NCI-H146 treated with DMSO at 0.1 percent for 48 hours (cell line): ENCODE measurements at regions not wholly inside any gene's neighbourhood (a gene's known extent, or its start where the extent isn't known, plus 50 kb on each side); places are given as distances from the start of the nearest gene placed in this dataset.

Source experiments
- DNase-seq: peaks from one replicate; lab custom pipeline; 2025; ENCODE audit not compliant: unreplicated experiment; lab: John Stamatoyannopoulos, UW

DNA sequence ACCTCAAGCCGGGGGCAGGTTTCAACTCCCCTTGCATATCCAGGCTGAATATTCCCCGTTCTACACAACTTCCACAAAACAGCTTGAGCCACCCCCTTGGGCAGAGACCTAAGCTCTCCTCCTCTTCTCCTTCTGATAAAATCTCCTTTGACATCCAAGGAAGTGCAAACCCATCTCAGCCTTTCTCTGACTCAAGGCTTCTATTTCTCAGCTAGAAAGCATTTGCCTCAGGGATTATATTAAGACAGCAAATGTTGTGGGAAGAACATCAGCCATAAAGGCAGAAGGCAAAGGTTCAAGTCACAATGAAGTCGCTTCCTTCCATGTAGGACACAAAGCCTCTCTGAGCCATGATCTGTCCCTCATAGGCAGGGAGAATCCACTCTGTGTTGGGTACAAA, 386.6 kb upstream of the ARID1B start:
- no peak for DNase-seq

DNA sequence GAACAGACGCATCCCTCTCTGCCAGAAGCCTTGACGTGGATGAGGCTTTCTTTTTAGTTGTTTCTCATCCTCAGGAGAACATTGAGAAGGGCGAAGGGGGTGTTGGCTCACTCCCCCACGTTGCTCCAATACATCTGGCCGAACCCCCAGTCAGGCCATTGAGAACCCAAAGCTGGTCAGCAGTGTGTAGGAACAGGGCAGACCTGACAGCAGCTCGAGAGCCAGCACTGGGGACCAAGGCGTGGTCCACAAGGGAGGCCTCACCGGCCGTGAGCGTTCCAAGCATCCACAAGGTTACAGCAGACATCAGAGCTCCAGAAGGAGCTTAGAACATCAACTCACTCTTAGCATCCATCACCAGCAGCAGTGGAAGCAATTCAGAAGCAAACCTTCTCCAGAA, 387.9 kb upstream of the ARID1B start:
- no peak for DNase-seq

DNA sequence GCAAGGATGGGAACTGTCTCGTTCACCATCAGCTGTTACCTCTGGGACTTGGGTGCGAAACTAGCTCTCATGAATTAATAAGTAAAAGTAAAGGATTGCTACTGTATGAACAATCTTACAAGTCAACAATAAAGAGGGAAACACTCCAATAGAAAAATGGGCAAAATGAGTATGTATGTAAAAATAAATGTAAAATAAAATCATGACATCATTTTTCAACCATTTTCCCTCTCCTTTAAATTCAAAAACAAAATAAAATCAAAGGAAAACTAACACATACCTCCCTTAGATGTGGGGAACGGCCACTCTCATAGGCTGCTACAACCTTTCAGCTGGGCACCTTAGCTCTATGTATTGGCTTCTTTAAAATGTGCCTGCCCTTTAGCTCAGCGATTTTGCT, 389.7 kb upstream of the ARID1B start:
- DNase-seq = no peak

DNA sequence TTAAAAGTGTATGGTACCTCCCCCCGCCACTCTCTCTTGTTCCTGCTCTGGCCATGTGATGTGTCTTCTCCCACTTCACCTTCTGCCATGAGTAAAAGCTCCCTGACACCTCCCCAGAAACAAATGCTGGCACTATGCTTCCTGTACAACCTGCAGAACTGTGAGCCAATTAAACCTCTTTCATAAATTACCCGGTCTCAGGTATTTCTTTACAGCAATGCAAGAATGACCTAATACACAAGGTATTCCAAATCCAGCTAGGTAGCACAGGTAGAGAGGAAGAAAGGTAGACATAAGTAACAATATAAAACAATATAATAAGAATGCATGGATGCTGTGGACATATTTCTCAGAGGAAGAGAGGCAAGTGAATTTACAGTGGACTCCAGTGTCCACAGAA, 394.1 kb upstream of the ARID1B start:
- no peak for DNase-seq

DNA sequence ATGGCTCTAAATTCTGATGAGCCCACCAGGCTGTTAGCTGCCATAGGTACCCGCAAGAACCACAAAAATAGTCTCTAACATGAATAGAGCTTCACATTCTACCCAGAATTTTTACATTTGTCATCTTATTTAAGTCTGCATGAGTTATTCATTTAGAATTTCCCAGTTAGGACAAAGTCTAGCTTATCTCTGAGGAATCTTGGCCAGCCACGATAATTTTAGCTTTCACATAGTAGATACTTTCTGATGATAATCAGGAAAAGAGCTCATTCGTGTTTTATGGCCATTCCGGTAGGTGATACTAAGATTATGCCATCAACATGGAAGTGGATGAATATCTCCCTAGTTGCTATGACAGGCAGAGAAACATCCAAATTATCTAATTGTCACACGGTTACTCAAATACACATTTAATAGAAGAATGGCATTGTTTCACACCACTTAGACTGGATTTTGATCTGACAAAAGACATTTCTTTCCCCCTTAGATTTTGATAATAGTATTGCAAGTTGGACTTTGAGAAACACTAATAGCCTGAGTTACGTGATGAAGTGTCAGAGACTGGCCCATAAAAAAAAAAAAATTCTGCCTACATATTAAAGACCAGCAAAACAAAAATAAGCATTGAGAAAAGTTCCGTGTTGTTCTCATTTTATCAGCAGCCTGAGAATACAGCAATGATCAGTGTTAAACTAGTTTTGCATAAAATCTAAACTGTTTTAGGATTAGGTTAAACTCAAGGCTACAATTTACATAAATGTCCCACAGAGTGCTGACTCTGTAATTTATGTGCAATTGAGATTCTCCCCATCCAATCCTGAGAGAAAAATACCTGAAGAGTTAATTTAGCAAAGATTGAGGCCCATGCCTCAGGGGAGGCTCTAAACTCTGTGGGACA, 397.5 kb upstream of the ARID1B start:
- DNase-seq = no peak

DNA sequence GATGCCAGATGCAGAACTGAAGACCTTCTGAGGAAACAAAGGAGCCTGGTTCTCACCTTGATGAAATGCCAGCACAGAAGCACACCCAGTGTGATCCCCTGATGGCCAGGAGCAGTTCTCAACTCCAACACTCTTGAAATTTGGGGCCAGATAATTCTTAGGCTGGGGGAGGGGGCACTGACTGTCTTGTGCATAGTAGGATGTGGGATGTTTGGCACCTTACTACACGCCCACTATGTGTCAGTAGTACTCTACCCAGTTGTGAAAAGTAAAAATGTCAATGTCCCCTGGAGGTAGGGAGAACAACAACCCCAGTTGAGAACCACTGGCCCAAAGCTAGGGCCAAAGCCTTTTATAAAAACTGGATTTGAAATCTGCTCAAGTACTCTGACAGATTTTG, 398.3 kb upstream of the ARID1B start:
- no peak for DNase-seq

DNA sequence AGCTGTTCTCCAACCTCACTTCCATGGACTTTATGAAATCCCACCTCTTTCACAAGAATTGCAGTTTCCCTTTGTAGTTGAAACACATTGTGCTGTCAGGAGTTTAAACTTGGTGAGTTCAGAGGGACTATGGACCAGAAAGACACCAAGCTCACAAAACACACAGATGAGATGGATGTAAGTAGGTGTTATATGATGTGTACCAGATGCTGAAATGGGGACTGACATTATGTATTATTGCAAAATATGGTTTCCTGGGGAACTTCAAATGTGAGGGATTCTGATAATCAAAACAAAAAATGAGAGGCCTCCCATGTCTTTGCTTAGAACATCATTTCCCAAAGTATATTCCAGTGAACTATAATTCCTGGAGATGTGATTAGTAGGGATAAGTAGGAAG, 401.1 kb upstream of the ARID1B start:
- no peak for DNase-seq

DNA sequence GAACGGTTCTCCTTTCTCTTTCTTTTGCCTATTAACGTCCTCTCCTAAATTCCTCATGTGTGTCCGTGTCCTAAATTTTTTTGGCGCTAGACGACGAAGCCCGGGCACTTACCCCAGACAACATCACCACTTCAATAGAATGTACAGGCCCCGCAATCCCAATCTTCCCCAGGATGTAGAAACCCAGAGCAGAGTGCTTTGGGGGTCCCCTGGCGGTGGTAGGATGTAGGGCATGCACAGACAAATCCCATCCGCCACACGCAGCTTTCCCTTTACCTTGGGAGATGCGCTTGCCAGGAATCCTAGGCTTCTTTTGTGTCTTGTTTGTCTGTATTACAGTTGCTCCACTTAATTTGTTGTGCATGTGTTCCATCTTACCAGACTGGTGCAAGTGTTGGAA, 417.3 kb upstream of the ARID1B start:
- no peak for DNase-seq

DNA sequence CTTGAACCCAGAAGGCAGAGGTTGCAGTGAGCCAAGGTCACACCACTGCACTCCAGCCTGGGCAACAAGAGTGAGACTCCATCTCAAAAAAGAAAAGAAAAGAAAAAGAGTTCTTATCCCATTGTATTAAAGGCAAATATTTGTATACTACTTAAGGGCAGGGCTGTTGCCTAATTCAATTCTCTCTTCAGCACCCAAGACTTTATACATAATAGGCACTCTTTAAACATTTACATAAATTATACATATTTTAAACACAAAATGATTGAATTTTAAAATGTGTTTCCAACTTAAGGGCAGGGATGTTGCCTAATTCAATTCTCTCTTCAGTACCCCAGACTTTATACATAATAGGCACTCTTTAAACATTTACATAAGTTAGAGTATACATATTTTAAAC, 424.3 kb upstream of the ARID1B start:
- DNase-seq = no peak

DNA sequence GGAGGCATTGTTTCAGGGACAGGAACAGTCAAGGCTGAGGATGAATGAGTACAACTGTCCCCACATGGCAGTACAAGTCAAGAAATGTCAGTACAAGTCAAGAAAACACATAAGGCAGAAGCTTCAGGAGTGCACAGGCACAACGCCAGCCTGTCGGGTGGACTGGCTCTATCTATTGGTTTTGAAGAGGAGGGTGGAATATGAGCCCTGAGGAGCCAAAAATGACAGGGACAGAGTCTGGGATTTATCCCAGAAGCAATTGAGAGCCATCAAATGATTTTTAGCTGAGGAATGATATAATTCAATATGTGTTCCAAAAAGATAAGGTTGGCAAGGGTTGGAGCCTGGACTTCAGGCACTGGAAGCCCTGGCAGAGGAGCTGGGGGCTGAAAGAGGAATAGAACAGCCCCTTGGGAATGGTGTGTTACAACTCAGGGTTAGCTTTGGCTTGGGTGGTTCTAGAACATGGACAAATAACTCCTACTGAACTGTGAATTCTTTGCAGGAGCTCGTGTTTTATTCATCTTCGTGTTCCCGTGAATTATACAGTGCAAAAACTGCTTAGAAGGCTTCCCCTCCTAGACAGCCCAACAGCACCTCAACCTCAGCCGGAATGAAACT, 425.7 kb upstream of the ARID1B start:
- no peak for DNase-seq

DNA sequence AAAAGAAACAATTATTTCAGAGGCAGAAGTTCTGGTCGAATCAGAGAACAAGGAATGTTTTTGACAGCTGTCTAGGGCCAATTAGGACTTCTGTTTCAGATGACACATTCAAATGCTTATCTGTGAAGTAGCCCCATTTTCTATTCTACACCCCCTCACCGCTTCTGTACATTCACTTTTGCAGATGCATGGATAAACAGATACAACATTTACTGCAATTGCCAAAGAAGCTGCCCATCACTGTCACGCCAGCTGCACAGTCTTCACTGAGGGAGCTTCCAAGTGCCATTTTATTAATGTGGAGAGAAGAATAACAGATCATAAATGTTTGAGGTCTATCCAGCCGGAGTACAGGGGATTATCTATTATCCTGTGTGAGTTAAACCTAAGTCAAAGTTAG, 426.8 kb upstream of the ARID1B start:
- DNase-seq = no peak

DNA sequence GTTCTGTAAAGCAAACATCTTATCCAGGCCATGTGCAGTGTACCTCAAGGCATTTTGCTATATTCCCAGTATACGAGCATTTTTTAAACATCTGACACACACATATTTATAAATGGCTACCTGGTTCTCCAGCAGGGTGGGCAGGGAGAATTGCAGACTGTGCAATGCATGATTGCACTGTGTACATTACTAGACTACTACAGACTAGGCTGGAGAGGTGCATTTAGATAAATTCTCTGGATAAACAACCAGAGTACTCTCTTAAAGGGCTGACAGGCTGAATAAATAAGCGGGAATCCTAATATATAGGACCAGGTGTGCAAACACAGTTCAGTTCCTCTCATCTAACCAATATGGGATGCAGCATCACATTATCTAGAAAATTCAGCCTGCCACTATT, 428.3 kb upstream of the ARID1B start:
- peak; percentile 99 for DNase-seq

DNA sequence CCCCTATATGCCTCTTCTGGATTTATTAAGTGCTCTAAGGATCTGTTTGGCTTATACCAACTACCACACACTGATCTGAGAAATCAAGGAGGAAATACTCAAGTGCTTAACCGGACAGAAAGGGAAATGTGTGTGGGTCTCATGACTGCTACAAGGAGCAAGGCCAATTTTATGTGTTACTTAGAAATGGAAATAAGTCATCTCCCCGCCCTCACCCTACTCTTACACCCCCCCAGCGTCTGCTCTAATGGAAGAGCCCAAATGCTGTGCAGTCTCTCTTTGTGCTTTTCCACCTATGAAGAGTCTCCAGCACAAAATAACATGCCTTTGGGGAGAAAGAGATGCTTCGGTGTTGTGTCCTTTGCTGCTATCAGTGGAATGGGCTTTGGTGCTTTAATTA, 428.8 kb upstream of the ARID1B start:
- peak; percentile 74 for DNase-seq

DNA sequence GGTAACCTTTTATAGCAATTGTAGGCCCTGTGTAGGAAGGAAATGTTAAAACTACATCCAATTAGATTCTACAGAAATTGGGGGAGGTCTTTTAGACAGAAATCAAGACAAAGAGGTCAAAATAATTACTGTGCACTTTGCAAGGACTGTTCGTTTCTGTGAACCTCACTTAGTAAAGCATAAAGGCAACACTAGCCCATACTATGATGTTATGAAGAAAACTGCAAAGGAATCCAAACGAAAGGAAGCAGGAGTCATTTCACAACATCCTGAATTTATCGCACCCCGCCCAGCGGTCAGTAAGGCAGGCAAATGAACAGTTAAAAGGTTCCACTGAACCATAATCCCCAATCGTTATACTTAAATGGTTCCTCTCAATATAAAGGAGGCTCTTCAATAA, 429.5 kb upstream of the ARID1B start:
- DNase-seq = no peak

DNA sequence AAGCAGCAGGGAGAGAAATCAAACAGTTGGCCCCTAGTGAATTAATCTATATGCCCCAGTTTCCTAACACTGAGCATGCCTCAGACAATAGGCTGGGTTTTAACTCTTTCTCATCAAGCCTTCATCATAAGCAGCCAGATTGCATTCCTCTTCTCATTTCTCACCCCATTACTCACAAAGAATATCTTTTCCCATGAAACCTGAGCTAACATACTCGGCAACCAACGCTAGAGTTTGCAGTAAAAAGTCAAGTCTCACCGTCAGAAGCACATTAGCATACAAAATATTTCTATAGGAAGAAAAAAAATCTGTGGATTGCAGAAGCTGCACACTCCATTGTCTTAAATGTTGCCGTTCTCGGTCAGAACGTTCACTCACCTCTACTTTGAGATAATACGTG, 429.9 kb upstream of the ARID1B start:
- no peak for DNase-seq

DNA sequence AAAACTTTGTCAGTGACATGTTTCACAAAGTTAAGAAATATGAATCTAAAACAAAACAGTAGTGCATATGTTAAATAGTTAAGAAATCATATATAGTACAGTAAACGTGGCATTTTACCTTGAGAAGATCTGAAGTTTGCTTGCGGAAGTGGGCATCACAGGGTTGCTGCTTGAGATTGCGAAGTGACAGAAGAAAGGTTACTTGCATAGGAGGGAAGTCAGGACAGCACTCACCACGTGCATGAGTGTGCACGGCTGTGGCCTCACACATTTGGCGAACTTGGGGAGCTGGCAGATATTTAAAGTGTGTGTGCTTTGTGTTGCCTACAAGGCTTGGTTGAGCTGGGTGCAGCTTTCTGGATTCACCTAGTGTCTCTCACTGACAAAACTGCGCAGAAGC, 431.5 kb upstream of the ARID1B start:
- no peak for DNase-seq

DNA sequence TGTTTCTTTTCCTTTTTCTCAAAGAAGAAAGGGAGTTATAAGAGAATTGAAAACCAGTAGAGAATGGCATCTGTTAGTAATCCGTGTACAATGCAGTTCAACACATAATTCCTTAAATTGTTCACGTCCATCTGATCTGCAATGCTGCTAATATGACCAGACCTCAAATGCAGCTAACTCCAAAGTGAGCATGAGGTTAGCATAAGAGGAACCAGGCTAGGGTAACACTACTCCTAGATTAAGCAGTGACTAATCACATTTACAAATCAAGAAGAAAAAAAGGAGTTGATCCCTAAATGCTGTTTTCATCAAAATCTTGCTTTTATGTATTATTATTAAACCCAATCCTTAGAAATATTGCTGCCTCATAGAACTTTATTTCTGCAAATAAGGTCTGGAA, 432.7 kb upstream of the ARID1B start:
- DNase-seq = no peak

DNA sequence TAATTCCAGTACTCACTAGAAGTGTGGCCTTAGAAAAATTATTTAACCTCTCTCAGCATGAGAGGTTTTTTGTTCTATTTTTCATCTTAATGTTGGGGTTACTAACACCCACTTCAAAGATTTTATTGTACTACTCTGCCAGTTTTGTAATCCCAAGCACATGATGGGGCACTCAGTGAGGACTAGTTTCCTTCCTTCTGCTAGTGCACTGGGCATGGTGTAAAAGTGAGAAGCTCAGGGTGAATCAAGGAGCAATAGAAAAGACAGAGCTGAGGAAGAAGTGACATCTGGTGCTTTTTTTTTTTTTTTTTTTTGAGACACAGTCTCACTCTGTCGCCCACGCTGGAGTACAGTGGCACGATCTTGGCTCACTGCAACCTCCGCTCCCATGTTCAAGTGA, 439.4 kb upstream of the ARID1B start:
- DNase-seq = no peak

DNA sequence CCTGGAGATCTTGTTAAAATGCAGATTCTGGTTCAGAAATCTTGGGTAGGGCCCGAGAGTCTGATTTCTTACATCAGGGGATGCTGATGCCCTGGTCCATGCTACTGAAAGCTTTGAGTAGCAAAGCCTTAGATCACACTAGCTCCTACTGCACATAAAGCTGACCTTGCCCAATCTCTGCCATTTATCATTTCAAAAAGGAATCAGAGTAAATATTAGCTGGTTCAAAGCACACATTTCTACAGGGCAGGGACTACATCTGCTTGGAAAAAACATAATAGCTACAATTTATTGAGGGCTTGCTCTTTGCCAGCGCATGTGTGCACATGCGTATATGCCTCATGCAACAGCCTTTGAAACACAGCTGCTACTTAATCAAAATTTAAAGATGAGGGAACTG, 440.4 kb upstream of the ARID1B start:
- peak; percentile 50 for DNase-seq

DNA sequence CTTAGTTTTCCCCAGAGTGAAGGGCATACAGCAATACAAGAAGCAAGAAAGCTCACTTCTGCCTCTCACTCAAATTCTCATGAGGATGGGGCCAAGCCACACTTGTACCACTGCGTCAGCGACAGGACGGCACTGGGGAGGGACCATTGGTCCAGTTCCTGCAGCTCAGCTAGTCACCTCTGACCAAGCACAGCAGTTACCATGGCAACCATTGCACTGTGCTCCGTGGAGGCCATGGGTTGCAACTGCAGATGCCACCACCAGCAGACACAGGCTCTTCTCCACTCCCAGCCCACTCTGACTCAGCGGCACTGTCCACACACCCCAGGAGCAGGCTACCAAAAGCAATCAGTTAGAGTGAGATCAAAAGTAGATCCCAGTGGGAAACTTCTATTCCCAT, 441.1 kb upstream of the ARID1B start:
- no peak for DNase-seq

DNA sequence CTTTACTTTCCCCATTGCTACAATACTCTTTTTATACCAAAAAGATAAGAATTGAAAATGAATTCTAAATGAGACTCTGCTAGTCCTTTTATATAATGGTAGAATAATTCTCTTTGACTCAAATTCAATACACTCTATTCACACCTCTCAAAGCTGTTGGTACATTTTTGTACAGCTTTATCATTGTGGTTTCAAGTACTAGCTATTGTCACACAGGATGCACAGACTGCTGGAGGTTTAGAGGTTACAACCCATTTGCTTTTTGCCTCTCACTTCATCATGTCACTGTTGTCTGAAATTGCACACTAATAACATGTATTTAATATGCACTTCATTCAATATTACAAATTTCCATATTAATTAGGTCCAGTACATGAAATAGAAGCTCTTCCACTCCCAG, 442.2 kb upstream of the ARID1B start:
- no peak for DNase-seq

DNA sequence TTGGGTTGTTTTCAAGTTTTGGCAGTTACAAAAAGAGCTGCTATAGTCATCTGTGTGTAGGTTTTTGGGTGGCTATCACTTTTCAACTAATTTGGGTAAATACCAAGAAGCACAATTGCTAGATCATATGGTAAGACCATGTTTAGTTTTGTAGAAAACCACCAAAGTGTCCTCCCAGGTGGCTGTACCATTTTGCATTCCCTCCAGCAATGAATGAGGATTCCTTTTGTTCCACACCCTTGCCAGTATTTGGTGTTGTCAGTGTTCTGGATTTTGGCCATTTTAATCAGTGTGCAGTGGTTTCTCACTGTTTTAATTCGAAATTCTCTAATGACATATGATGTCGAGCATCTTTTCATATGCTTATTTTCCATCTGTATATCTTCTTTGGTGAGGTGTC, 457.5 kb upstream of the ARID1B start:
- DNase-seq = no peak

DNA sequence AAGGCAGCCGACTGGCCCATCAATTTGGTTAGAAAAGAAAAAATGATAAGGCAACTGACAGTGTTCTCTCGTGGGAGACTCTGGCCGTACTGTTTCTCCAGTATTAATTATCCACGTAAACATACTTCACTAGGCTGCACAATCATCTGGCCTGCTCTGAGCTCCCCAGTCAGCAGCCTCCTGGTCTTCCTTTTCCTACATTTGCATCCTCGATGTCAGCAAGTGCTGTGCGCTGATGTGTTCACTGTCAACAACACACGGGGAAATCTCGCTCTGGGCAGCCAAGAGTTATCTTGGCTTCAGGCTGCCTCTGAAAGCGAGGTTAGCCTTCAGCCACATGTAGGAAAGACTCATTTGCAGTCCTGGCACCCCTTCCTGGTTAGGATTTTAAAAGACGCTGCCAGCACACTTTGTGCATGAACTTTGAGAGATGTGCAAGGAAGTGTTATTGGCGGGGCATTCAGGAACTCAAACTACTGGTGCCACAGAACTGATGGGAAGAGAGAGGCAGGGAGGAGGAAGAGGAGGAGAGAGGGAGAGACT, 460.5 kb upstream of the ARID1B start:
- no peak for DNase-seq
